Ovary (tissue), 3 donors: ENCODE measurements at regions not wholly inside any gene's neighbourhood (a gene's known extent, or its start where the extent isn't known, plus 50 kb on each side); places are given as distances from the start of the nearest gene placed in this dataset.

Experiments
- CTCF ChIP-seq, 3 donors: fragments of 450-650 bp in 2 of 3; fragments of 200-600 bp in 1 of 3; IDR thresholded peaks; one replicate each; pipeline versions ENCODE4 v1.5.1 to v1.8.0; 2016 to 2022; ENCODE audit warnings: antibody characterized with exemption in 3 of 3, mild to moderate bottlenecking in 1 of 3
- EP300 ChIP-seq: sonication (generic); formaldehyde crosslinking; IDR thresholded peaks from one replicate; pipeline ENCODE4 v1.6.1; 2017; ENCODE audit warnings: antibody characterized with exemption
- donor health status: DM: no; HTN: no; CAD: no.

- TF ChIP-seq EP300 (no peak), CTCF (IDR thresholded peaks at IDR 0.05) (no peak)
Measured at GRCh38 chr10:33026422-33026821, 68.4 kb upstream of the ITGB1 start.
